PC-9 (cell line): ENCODE measurements at regions not wholly inside any gene's neighbourhood (a gene's known extent, or its start where the extent isn't known, plus 50 kb on each side); places are given as distances from the start of the nearest gene placed in this dataset.

Experiments used
- CTCF ChIP-seq: fragments of 200-600 bp; sonication (generic); conservative IDR thresholded peaks from 2 replicates; pipeline ENCODE4 v1.6.1; 2017; ENCODE audit warnings: mixed run types, antibody characterized with exemption, mild to moderate bottlenecking, moderate library complexity
- EZH2 ChIP-seq: fragments of 200-600 bp; sonication (generic); IDR thresholded peaks from 2 replicates; pipeline ENCODE4 v1.8.0; 2017; ENCODE audit warnings: antibody characterized with exemption, low read depth

- TF ChIP-seq CTCF (no peak), EZH2 (no peak)
These were observed 1165.7 kb downstream of the NLGN4Y start for GRCh38 chrY:15689994-15690393.
